ENCODE measurements at regions not wholly inside any gene's neighbourhood (a gene's known extent, or its start where the extent isn't known, plus 50 kb on each side); places are given as distances from the start of the nearest gene placed in this dataset.
"Not testable (repeated sequence)": the region's sequence is repeated elsewhere in the genome, so short reads cannot be mapped to it uniquely, and the experiment has no call there.

GRCh38 chr9:63344408-63344807 is 1940.6 kb downstream of the FOXD4L5 start:
- H2BK12ac ChIP-seq (ENCODE audit: low read length); H3K18ac ChIP-seq (ENCODE audit: low read length); H4K91ac ChIP-seq (ENCODE audit: low read depth, low read length); H3K79me1 ChIP-seq (ENCODE audit: low read length); H2BK120ac ChIP-seq (ENCODE audit: insufficient read depth, low read length, poor library complexity); H3K79me2 ChIP-seq (ENCODE audit: control insufficient read depth, insufficient read depth, low read length, poor library complexity); H2BK5ac ChIP-seq (ENCODE audit: low read depth, low read length, poor library complexity); H4K8ac ChIP-seq (ENCODE audit: low read depth, low read length); H3K4me2 ChIP-seq (ENCODE audit: low read length); H3K4me1 ChIP-seq (ENCODE audit: control insufficient read depth in 1 of 2, insufficient read depth in 2 of 2, low read length in 2 of 2); H2AK5ac ChIP-seq (ENCODE audit: low read length); H3K9ac ChIP-seq (ENCODE audit: low read length); H3K4me3 ChIP-seq (ENCODE audit: low read depth, low read length); H2AFZ ChIP-seq (ENCODE audit: insufficient read depth, low read length, poor library complexity); H3K14ac ChIP-seq (ENCODE audit: low read length); H3K27ac ChIP-seq (ENCODE audit: low read depth, low read length); H4K12ac ChIP-seq (ENCODE audit: low read depth, low read length); H3K27me3 ChIP-seq (ENCODE audit: insufficient read depth, low read length); H3K4ac ChIP-seq (ENCODE audit: low read depth, low read length); H3K9me3 ChIP-seq (ENCODE audit: insufficient read depth, low read depth, low read length); DNase-seq; H3K23ac ChIP-seq (ENCODE audit: low read length); H3K36me3 ChIP-seq (ENCODE audit: control insufficient read depth in 1 of 2, insufficient read depth in 2 of 2, low read length in 2 of 2): not testable (repeated sequence)
- no CpG with 5 or more reads among the region's 5 CpGs for WGBS (ENCODE audit: extremely low coverage, insufficient coverage, insufficient read length)

- H4K91ac ChIP-seq (ENCODE audit: low read depth, low read length); H2AK5ac ChIP-seq (ENCODE audit: low read length); H2AFZ ChIP-seq (ENCODE audit: insufficient read depth, low read length, poor library complexity); H3K14ac ChIP-seq (ENCODE audit: low read length); H3K4me1 ChIP-seq (ENCODE audit: control insufficient read depth in 1 of 2, insufficient read depth in 2 of 2, low read length in 2 of 2); H3K79me2 ChIP-seq (ENCODE audit: control insufficient read depth, insufficient read depth, low read length, poor library complexity); H2BK5ac ChIP-seq (ENCODE audit: low read depth, low read length, poor library complexity); H3K79me1 ChIP-seq (ENCODE audit: low read length); H3K4me3 ChIP-seq (ENCODE audit: low read depth, low read length); H4K12ac ChIP-seq (ENCODE audit: low read depth, low read length); H2BK120ac ChIP-seq (ENCODE audit: insufficient read depth, low read length, poor library complexity); H3K9ac ChIP-seq (ENCODE audit: low read length); H3K4me2 ChIP-seq (ENCODE audit: low read length); H3K4ac ChIP-seq (ENCODE audit: low read depth, low read length); H3K27ac ChIP-seq (ENCODE audit: low read depth, low read length); H2BK12ac ChIP-seq (ENCODE audit: low read length); H3K18ac ChIP-seq (ENCODE audit: low read length); H3K27me3 ChIP-seq (ENCODE audit: insufficient read depth, low read length); H4K8ac ChIP-seq (ENCODE audit: low read depth, low read length); H3K9me3 ChIP-seq (ENCODE audit: insufficient read depth, low read depth, low read length); H3K23ac ChIP-seq (ENCODE audit: low read length); H3K36me3 ChIP-seq (ENCODE audit: control insufficient read depth in 1 of 2, insufficient read depth in 2 of 2, low read length in 2 of 2): not testable (repeated sequence)
- no CpG with 5 or more reads among the region's 4 CpGs for WGBS (ENCODE audit: extremely low coverage, insufficient coverage, insufficient read length)
- peak; percentile 10 to 39 for DNase-seq
Measured at GRCh38 chr9:63342528-63342927, 1942.5 kb downstream of the FOXD4L5 start.

GRCh38 chr9:63337899-63338604 is 1947.0 kb downstream of the FOXD4L5 start:
- H3K27ac ChIP-seq (ENCODE audit: low read depth, low read length); H4K8ac ChIP-seq (ENCODE audit: low read depth, low read length); H4K91ac ChIP-seq (ENCODE audit: low read depth, low read length); H2BK5ac ChIP-seq (ENCODE audit: low read depth, low read length, poor library complexity); H3K14ac ChIP-seq (ENCODE audit: low read length); H3K79me2 ChIP-seq (ENCODE audit: control insufficient read depth, insufficient read depth, low read length, poor library complexity); H3K4ac ChIP-seq (ENCODE audit: low read depth, low read length); H3K23ac ChIP-seq (ENCODE audit: low read length); H2AK5ac ChIP-seq (ENCODE audit: low read length); H2BK12ac ChIP-seq (ENCODE audit: low read length); H3K79me1 ChIP-seq (ENCODE audit: low read length); H4K12ac ChIP-seq (ENCODE audit: low read depth, low read length); H3K9ac ChIP-seq (ENCODE audit: low read length); H3K27me3 ChIP-seq (ENCODE audit: insufficient read depth, low read length); H3K4me1 ChIP-seq (ENCODE audit: control insufficient read depth in 1 of 2, insufficient read depth in 2 of 2, low read length in 2 of 2); H3K18ac ChIP-seq (ENCODE audit: low read length); H3K4me2 ChIP-seq (ENCODE audit: low read length); H2BK120ac ChIP-seq (ENCODE audit: insufficient read depth, low read length, poor library complexity); H3K4me3 ChIP-seq (ENCODE audit: low read depth, low read length); H3K9me3 ChIP-seq (ENCODE audit: insufficient read depth, low read depth, low read length); H2AFZ ChIP-seq (ENCODE audit: insufficient read depth, low read length, poor library complexity); H3K36me3 ChIP-seq (ENCODE audit: control insufficient read depth in 1 of 2, insufficient read depth in 2 of 2, low read length in 2 of 2): not testable (repeated sequence)
- peak in 1 of 2 donors; percentile 5 for DNase-seq
- no CpG with 5 or more reads among the region's 6 CpGs for WGBS (ENCODE audit: extremely low coverage, insufficient coverage, insufficient read length)

GRCh38 chr9:63335286-63335685 is 1949.7 kb downstream of the FOXD4L5 start:
- not testable (repeated sequence) for H3K79me2 ChIP-seq (ENCODE audit: control insufficient read depth, insufficient read depth, low read length, poor library complexity); H3K18ac ChIP-seq (ENCODE audit: low read length); H3K9ac ChIP-seq (ENCODE audit: low read length); H3K36me3 ChIP-seq (ENCODE audit: control insufficient read depth in 1 of 2, insufficient read depth in 2 of 2, low read length in 2 of 2); H3K14ac ChIP-seq (ENCODE audit: low read length); DNase-seq; H2AK5ac ChIP-seq (ENCODE audit: low read length); H3K79me1 ChIP-seq (ENCODE audit: low read length); H2BK5ac ChIP-seq (ENCODE audit: low read depth, low read length, poor library complexity); H3K4me2 ChIP-seq (ENCODE audit: low read length); H3K27ac ChIP-seq (ENCODE audit: low read depth, low read length); H3K23ac ChIP-seq (ENCODE audit: low read length); H3K9me3 ChIP-seq (ENCODE audit: insufficient read depth, low read depth, low read length); H2BK120ac ChIP-seq (ENCODE audit: insufficient read depth, low read length, poor library complexity); H2BK12ac ChIP-seq (ENCODE audit: low read length); H2AFZ ChIP-seq (ENCODE audit: insufficient read depth, low read length, poor library complexity); H3K4me1 ChIP-seq (ENCODE audit: control insufficient read depth in 1 of 2, insufficient read depth in 2 of 2, low read length in 2 of 2); H4K8ac ChIP-seq (ENCODE audit: low read depth, low read length); H3K27me3 ChIP-seq (ENCODE audit: insufficient read depth, low read length); H3K4ac ChIP-seq (ENCODE audit: low read depth, low read length); H3K4me3 ChIP-seq (ENCODE audit: low read depth, low read length); H4K91ac ChIP-seq (ENCODE audit: low read depth, low read length); H4K12ac ChIP-seq (ENCODE audit: low read depth, low read length)
- no CpG with 5 or more reads among the region's 3 CpGs for WGBS (ENCODE audit: extremely low coverage, insufficient coverage, insufficient read length)

All from trophoblast cell (in vitro differentiated cells and primary cell).